GM18505 (cell line): ENCODE measurements at regions not wholly inside any gene's neighbourhood (a gene's known extent, or its start where the extent isn't known, plus 50 kb on each side); places are given as distances from the start of the nearest gene placed in this dataset.

ENCODE experiments used
- ATAC-seq: cut with Tn5 transposase; IDR thresholded peaks from one replicate; pipeline ENCODE4 v1.9.1; 2021; ENCODE audit not compliant: unreplicated experiment
- POLR2A ChIP-seq: IDR thresholded peaks from 4 replicates; pipeline ENCODE4 v1.6.1; 2011; ENCODE audit warnings: borderline replicate concordance; ENCODE audit not compliant: insufficient read depth, insufficient read length; ENCODE audit errors: extremely low read depth

DNA sequence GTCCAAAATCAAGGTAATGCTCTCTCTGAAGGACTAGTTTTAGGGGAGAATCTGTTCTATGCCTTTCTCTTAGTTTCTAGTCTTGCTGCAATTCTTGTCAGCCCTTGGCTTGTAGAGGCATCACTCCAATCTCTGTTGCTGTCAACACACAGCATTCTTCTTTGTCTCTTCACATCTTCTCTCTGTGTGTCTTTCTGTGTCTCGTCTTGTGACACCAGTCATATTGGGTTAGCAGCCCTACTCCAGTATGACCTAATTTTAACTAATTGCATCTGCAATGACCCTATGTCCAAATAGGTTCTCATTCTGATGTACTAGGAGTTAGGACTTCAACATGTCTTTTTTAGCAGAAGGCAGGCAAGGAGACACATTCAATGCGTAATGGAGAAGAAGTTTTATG is 1110.6 kb downstream of the DTWD2 start:
- ATAC-seq: no peak
- no peak for TF ChIP-seq POLR2A

DNA sequence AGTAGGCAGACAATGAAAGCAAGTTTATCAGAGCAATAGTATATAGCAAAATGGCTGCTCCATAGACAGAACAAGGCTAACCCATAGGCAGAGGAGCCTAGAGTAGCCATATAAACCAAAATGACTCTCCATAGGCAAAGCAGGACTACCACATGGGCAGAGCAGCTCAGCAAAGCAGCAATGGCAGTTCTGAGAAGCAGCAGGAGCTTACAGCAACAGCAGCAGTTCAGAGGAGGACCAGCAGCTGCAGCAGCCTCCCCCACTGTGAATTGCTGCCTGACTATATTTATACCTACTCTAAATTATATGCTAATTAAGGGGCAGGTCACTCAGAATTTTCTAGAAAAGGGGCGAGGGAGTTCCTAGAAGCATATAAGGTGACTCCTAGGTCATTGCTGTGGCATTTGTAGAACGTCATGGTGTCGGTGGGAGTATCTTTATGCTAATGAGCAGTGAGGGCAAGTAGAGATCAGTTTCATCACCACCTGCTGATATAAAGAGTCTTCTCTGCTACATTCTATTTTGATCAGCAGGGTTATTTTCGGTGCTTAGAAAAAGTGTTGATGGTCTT is 1115.5 kb downstream of the DTWD2 start:
- TF ChIP-seq POLR2A: no peak
- ATAC-seq: no peak

DNA sequence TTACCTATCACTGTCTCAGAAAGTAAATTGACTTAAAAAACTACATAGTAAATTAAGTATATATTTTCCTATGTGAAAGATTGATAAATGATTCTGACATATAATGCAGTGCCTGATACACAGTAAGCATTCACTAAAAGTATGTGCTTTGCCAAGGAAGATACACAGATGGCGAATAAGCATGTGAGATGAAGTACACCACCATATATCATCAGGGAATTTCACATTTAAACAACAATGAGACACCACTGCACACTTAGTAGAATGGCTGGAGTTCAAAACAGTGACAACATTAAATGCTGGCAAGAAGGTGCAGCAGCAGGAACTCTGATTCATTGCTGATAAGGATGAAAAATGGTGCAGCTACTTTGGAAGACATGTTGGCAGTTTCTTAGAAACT is 1118.8 kb downstream of the DTWD2 start:
- no peak for ATAC-seq
- TF ChIP-seq POLR2A: no peak

DNA sequence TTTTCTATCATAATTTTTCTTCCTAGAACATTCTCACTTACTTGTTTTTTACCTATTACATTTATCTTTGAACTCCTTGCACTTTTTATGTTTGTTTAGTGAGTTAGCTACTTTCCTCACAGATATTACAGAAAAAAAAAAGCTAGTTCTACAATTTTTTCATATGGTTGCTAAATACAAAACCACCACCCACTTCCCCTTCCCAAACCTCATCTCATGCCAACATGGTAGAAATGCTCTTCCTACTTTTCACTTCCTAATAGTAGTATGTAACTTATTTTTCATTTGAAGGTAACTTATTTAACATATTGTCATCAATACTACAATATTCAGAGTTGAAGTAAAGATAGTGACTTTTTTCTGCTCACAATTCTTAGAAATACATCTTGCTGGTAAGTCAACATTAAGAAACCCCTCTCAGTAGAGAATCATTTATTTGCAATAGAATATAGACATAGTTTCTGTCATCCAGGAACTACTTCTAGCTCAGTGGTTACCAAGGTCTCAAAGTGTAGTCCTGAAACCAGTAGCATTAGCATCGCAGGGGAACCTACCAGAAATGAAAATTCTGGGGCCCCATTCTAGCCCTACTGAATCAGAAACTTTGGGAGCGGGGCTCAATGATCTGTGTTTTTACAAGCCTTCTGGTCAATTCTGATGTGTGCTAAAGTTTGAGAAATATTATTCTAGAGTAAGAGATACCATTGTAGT is 1124.6 kb downstream of the DTWD2 start:
- TF ChIP-seq POLR2A: no peak
- ATAC-seq: no peak

DNA sequence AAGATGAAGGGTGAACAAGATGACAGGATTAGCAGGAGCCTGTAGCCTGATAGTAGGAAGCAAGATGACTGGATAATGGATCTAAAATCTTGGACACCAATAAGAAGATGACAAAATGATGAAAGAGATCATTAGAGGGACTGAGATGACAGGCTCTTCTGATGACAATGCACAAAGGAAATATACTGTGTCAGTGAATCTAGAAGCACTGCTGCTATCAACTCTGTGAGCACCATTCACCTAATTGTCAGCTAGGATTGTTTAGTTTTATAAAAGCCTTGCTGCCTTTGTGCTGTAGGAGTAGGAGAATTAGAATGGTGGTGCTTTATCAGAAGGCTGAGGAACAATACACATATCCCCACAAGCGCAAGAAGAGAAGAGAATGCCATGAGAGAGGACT is 1127.8 kb downstream of the DTWD2 start:
- no peak for TF ChIP-seq POLR2A
- ATAC-seq: no peak

DNA sequence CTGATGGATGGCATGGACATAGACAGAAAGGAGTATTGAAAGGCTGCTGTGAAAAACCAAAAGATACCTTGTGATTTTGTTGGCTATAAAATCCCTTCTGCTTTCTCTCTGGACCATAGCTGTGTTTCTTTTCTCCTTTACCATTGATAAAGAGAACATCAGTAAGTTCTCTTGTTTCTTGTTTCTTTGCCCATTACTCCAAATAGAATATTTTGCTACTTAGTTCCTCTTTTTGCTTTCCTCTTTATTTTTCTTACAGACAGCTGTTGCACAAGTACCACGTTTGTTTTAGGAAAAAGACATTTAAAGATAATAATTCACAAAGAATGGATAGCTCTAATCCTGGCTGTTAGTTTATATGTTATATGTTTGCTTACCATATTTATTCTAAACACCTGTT is 1129.2 kb downstream of the DTWD2 start:
- TF ChIP-seq POLR2A: no peak
- ATAC-seq: peak; percentile 60

DNA sequence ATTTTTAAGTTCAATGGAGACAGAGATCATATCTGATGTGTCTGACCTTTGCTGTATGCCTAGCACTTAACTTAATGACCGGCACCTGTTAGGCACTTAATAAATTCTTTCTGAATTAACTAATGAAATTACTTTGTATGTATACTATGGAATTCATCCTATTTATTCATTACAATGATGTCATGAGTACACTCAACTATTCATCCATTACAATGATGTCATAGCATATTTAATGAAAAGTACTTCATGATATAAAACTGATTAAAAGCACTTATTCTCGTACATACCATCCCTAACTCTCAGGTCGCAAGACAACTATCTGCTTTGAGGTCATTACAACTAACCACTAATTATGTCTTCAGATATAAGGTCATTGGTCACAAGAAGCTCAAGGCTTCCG is 1131.6 kb downstream of the DTWD2 start:
- no peak for ATAC-seq
- TF ChIP-seq POLR2A: no peak

DNA sequence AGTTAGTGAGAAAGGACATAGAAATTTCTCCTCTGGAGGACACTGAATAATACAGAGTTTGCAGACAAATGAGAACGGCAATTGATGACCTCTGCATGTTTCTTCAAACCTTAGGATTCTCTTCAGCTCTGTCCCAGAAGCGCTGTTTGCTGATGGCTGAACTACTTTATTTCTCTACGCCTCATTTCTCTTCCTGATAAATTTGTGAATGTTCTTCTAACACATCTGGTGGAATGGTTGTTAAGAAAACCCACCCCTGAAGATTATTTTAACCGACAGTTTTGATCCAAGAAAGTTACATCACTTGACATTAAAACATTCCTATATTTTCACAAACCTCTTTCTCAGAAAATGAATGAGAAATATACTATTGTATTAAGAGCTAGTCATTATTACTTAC is 1150.6 kb downstream of the DTWD2 start:
- no peak for TF ChIP-seq POLR2A
- ATAC-seq: no peak

DNA sequence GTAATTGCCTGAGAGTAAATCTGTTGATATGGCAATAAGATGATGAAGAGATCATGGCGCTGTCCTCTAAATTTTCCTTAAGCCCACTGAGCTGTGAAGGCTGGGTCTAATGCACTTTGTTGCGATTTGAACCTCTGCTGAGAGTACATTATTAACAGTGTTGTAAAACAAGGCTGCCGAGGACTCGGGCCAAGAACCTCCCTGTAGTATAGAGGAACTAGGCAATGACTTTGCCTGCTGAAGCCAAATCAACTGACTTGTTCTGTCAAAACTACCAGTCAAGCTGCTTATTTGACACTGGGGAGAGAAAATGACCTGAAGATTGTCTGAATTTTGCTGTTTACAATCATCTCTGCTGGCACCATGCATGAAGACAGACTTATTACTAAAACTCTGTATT is 1154.7 kb downstream of the DTWD2 start:
- no peak for ATAC-seq

DNA sequence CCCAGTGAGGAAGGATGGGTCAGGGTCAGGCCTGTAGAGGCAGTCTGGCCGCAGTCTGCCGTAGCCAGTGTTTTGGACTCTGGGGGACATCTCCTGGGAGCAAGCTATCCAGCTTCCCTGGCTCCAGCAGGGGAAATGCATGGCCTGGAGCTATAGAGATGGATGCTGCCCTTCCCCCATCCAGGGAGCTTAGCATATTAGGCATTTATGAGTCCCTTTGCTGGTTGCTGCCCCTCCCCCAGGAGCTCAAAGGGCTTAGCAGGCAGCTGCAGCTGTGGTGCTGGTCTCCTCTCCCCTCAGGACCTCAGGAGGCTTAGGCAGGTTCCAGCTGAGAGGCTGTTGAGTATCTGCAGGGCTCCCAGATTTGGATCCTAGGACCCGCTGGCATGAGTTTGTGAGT is 1158.7 kb downstream of the DTWD2 start:
- no peak for ATAC-seq
- TF ChIP-seq POLR2A: no peak

More for the DNA sequence above, 1154.7 kb downstream of the DTWD2 start:
- no peak for TF ChIP-seq POLR2A

DNA sequence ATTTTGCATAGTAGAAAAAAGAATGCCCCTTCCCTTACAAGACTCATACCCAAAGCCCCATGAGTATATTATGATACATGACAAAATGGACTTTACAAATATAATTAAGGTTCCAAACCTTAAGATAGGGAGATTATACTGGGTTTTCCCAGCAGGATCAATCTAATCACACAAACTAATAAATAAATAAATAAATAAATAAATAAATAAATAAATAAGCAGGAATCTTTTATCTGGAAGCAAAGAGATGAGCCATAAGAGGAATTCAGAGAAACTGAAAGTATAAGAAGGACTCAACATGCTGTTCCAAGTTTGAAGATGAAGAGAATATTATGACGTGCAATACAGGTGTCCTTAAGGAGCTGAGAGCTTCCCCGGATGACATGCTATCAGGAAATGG is 1174.5 kb downstream of the DTWD2 start:
- no peak for TF ChIP-seq POLR2A
- no peak for ATAC-seq

DNA sequence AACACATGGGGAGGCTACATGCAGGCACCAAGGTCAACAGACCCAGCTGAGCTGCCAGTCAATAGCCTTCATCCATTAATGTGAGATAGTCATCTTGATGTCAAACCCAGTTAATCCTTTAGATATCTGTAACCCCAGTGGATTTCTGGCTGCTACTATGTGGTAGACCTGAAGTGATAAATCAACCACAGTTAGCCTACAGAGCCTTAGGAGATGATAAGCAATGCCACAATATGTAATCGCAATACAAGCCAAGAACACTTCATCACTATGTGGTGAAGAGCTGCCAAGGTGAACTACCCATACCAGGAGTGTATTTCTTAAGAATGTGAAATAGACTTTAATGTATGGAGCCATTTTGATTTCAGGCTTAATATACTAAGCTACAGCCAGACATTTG is 1175.5 kb downstream of the DTWD2 start:
- no peak for ATAC-seq
- TF ChIP-seq POLR2A: no peak

DNA sequence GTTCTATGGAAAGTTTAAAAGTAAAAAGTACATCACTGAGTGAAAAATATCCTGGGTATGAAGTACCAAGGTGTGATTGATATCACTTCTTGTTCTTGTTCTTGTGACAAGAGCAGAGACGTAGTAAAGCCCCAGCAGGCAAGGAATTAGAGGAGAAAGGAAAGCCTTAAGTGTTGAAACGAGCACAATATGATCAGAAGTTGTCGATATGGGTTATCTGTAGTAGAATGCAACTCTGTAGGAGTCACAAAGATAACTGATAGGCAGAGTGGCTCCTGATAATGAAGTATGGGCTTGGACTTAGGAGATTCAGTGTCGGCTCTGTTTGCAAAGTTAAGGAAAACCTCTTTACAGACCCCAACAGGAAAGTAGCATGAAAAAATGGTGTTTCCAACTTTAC is 1179.1 kb downstream of the DTWD2 start:
- ATAC-seq: no peak

DNA sequence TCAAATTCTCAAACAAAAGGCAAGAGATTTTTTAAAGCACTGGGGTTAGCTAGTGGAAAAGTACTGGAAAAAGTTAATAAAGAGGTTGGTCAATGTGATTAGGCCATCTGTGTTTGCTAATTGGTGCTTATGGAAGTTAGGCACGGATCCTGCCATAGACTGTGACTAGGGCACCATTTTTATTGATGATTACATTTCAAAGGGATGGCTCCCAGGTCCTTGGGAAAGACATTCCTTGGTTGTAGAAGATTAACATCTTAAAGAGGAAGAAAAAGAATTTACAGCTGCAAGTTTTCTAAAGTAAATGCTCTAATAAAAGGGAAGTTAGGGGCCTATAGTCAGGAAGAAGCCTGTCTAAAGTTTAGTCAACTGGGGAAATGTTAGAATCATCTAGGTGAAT is 1183.3 kb downstream of the DTWD2 start:
- no peak for ATAC-seq

More for the DNA sequence above, 1179.1 kb downstream of the DTWD2 start:
- no peak for TF ChIP-seq POLR2A

DNA sequence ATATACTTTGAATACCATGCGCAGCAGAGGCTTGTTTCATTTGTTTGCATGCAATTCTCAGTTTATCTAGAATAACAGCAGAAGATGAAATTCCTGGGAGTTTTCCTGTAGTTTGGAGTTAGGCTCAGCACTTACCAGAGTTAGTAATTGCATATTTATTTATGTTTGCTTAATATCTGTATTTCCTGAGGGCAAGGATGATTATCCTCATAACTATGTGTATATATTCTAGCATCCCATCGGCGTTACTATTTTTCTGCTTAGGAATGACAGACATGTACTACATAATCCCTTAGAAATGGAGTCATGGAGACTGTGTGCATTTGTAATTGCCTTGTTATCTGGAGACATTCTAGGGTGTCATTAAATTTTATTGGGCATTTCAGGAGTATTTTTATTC is 1184.8 kb downstream of the DTWD2 start:
- ATAC-seq: no peak
- no peak for TF ChIP-seq POLR2A

More for the DNA sequence above, 1183.3 kb downstream of the DTWD2 start:
- TF ChIP-seq POLR2A: no peak

DNA sequence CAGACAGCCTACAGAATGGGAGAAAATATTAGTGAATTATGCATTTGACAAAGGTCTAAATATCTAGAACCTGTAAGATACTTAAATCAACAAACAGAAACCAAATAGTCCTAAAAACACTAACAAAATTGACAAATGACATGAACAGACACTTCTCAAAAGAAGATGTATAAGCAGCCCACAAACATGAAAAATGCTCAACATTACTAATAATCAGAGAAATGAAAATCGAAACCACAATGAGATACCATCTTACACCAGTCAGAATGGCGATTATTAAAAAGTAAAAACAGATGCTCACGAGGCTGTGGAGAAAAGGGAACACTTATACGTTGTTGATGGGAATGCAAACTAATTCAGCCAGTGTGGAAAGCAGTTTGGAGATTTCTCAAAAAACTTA is 1186.8 kb downstream of the DTWD2 start:
- TF ChIP-seq POLR2A: no peak
- no peak for ATAC-seq

DNA sequence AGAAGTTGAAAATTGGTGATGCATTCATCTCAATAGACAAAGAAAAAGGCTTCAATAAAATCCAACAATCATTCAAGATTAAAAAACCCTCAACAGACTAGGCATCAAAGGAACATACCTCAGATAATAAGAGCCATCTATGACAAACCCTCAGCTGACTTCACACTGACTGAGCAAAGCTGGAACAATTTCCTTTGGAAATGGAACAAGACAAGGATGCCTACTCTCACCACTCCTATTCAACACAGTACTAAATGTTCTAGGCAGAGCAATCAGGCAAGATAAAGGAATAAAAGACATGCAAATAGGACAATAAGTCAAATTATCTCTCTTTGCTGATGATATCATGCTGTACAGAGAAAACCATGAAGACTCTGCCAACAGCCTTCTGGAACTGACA is 1188.1 kb downstream of the DTWD2 start:
- ATAC-seq: no peak
- no peak for TF ChIP-seq POLR2A
